K562 (cell line): ENCODE measurements at regions not wholly inside any gene's neighbourhood (a gene's known extent, or its start where the extent isn't known, plus 50 kb on each side); places are given as distances from the start of the nearest gene placed in this dataset.

Experiments
- ADNP ChIP-seq: fragments of 200-800 bp; sonication (Bioruptor generic); IDR thresholded peaks from 2 replicates; pipeline ENCODE4 v1.6.1; 2016; ENCODE audit warnings: missing genetic modification characterization, missing compliant biosample characterization
- ARID1B ChIP-seq: fragments of 450-650 bp; IDR thresholded peaks from 2 replicates; pipeline ENCODE4 v1.6.1; 2016; ENCODE audit warnings: antibody characterized with exemption, mild to moderate bottlenecking, inconsistent platforms
- BRD4 ChIP-seq: fragments of 200-600 bp; sonication (generic); IDR thresholded peaks from 2 replicates; pipeline ENCODE4 v1.6.1; 2017; ENCODE audit warnings: inconsistent platforms
- CCAR2 ChIP-seq: fragments of 200-400 bp; formaldehyde crosslinking; IDR thresholded peaks from 2 replicates; pipeline ENCODE4 v1.6.1; 2017; ENCODE audit warnings: mild to moderate bottlenecking, low read depth, low read length
- CHD4 ChIP-seq: fragments of 200-600 bp; sonication (generic); IDR thresholded peaks from 3 replicates; pipeline ENCODE4 v1.6.1; 2012; ENCODE audit warnings: low read depth, mild to moderate bottlenecking, mixed read lengths, low read length, inconsistent platforms; ENCODE audit not compliant: insufficient read depth, insufficient replicate concordance, poor library complexity, severe bottlenecking
- CTBP1 ChIP-seq: fragments of 450-650 bp; IDR thresholded peaks from 2 replicates; pipeline ENCODE4 v1.6.1; 2016; ENCODE audit warnings: borderline replicate concordance
- ETS1 ChIP-seq: conservative IDR thresholded peaks from 2 replicates; pipeline ENCODE4 v1.6.1; 2011; ENCODE audit warnings: low read depth, mild to moderate bottlenecking, low read length; ENCODE audit not compliant: control insufficient read depth
- GTF2F1 ChIP-seq: IDR thresholded peaks from 2 replicates; pipeline ENCODE4 v1.6.1; 2011; ENCODE audit warnings: low read depth, low read length, improper control_type of control experiment
- HDAC8 ChIP-seq: fragments of 450-650 bp; IDR thresholded peaks from 2 replicates; pipeline ENCODE4 v1.6.1; 2016; ENCODE audit warnings: mild to moderate bottlenecking, missing genetic modification characterization, moderate library complexity, missing compliant biosample characterization
- HOMEZ ChIP-seq: fragments of 250-450 bp; sonication (Bioruptor Pico); IDR thresholded peaks from 2 replicates; pipeline ENCODE4 v1.4.0; 2020; ENCODE audit warnings: mild to moderate bottlenecking, moderate library complexity
- KLF6 ChIP-seq: fragments of 250-450 bp; sonication (Bioruptor Pico); IDR thresholded peaks from 2 replicates; pipeline ENCODE4 v1.4.0; 2020; ENCODE audit warnings: mild to moderate bottlenecking, moderate library complexity, borderline replicate concordance
- MCM5 ChIP-seq: fragments of 450-650 bp; IDR thresholded peaks from 2 replicates; pipeline ENCODE4 v1.6.1; 2016; ENCODE audit warnings: low read depth
- NCOA2 ChIP-seq, 2 experiments: fragments of 450-650 bp; IDR thresholded peaks; 2 replicates each; pipeline ENCODE4 v1.6.1; 2018; ENCODE audit warnings: mild to moderate bottlenecking in 2 of 2, moderate library complexity in 1 of 2; ENCODE audit not compliant: partially characterized antibody in 2 of 2
- NELFE ChIP-seq: IDR thresholded peaks from 2 replicates; pipeline ENCODE4 v1.6.1; 2011; ENCODE audit warnings: mild to moderate bottlenecking; ENCODE audit not compliant: insufficient read depth, insufficient read length
- RBM34 ChIP-seq: fragments of 200-400 bp; formaldehyde crosslinking; IDR thresholded peaks from 2 replicates; pipeline ENCODE4 v1.6.1; 2018; ENCODE audit warnings: low read length, borderline replicate concordance; ENCODE audit not compliant: insufficient read depth
- RCOR1 ChIP-seq, 2 experiments: IDR thresholded peaks; 2 replicates each; pipeline ENCODE4 v1.6.1; 2012; ENCODE audit warnings: low read depth in 2 of 2, low read length in 2 of 2, borderline replicate concordance in 1 of 2, improper control_type of control experiment in 1 of 2
- RUNX1 ChIP-seq: sonication (generic); IDR thresholded peaks from 2 replicates; pipeline ENCODE4 v1.6.1; 2016; ENCODE audit warnings: antibody characterized with exemption, low read depth
- SP1 ChIP-seq: sonication (generic); formaldehyde crosslinking; IDR thresholded peaks from 2 replicates; pipeline ENCODE4 v1.8.1; 2022; ENCODE audit warnings: mild to moderate bottlenecking, missing genetic modification reagents
- SRSF1 ChIP-seq: fragments of 200-400 bp; formaldehyde crosslinking; IDR thresholded peaks from 2 replicates; pipeline ENCODE4 v1.6.1; 2017; ENCODE audit warnings: mild to moderate bottlenecking, low read depth, low read length, moderate library complexity
- TAF7 ChIP-seq: fragments of 450-650 bp; IDR thresholded peaks from 2 replicates; pipeline ENCODE4 v1.6.1; 2016; ENCODE audit warnings: missing genetic modification characterization, missing compliant biosample characterization
- TRIM24 ChIP-seq, 2 experiments: fragments of 450-650 bp; IDR thresholded peaks; 2 replicates each; pipeline ENCODE4 v1.6.1; 2016
- ZBTB17 ChIP-seq: fragments of 450-650 bp; formaldehyde crosslinking; IDR thresholded peaks from 2 replicates; pipeline ENCODE4 v1.4.0; 2020; ENCODE audit warnings: mild to moderate bottlenecking
- ZNF445 ChIP-seq: fragments of 250-450 bp; sonication (Bioruptor Pico); IDR thresholded peaks from 2 replicates; pipeline ENCODE4 v1.4.0; 2020; ENCODE audit warnings: low read depth, mild to moderate bottlenecking, moderate library complexity
- ZNF830 ChIP-seq: fragments of 250-450 bp; sonication (Bioruptor Pico); IDR thresholded peaks from 2 replicates; pipeline ENCODE4 v1.5.0; 2021; ENCODE audit warnings: mild to moderate bottlenecking

GRCh38 chr16:85389679-85390470, 223.2 kb upstream of the GSE1 start (continued):
- TF ChIP-seq HOMEZ (CRISPR knock-in tag), result no peak
- TF ChIP-seq CCAR2, result no peak
- TF ChIP-seq HDAC8 (tag), result no peak
- TF ChIP-seq GTF2F1, result no peak
- TF ChIP-seq ZBTB17 (CRISPR knock-in tag), result no peak
- TF ChIP-seq ETS1, result no peak
- TF ChIP-seq KLF6 (CRISPR knock-in tag), result no peak
- no peak for TF ChIP-seq ZNF445 (CRISPR knock-in tag)
- no peak for TF ChIP-seq SP1 (CRISPR knock-in tag)
- no peak for TF ChIP-seq ZNF830
- no peak for TF ChIP-seq NELFE
- TF ChIP-seq TAF7 (tag), result no peak
- TF ChIP-seq BRD4, result 0 out of 2 replicates have a peak, but pooled peaks have one; percentile 31
- TF ChIP-seq ADNP (tag), result peak; percentile 89
- peak in 1 of 2 experiments; percentile 66; a peak in 1 of 4 replicates for TF ChIP-seq RCOR1 (IDR thresholded peaks at IDR 0.05; ENCODE audit: borderline replicate concordance in 1 of 2, low read depth in 2 of 2, low read length in 2 of 2)
- no peak for TF ChIP-seq RBM34
- TF ChIP-seq TRIM24 (IDR thresholded peaks at IDR 0.05), result no peak
- TF ChIP-seq NCOA2 (IDR thresholded peaks at IDR 0.05; ENCODE audit: partially characterized antibody in 2 of 2), result no peak
- TF ChIP-seq SRSF1, result no peak
- no peak for TF ChIP-seq RUNX1
- TF ChIP-seq CHD4, result peak; percentile 75
- no peak for TF ChIP-seq MCM5
- TF ChIP-seq ARID1B, result no peak
- no peak for TF ChIP-seq CTBP1
